Neural cell (in vitro differentiated cells): ENCODE measurements at regions not wholly inside any gene's neighbourhood (a gene's known extent, or its start where the extent isn't known, plus 50 kb on each side); places are given as distances from the start of the nearest gene placed in this dataset.

ENCODE experiments used
- H2AFZ ChIP-seq: fragments of 200-600, 300-800 bp; sonication (generic), shearing (Covaris generic); 2 replicates; pipeline ENCODE4 v1.6.0; 2014; ENCODE audit warnings: low read depth, mild to moderate bottlenecking, antibody characterized with exemption, low read length, moderate library complexity
- H3F3A ChIP-seq: fragments of 200-600 bp; shearing (Covaris generic); 2 replicates; pipeline ENCODE4 v1.6.1; 2016; ENCODE audit warnings: mild to moderate bottlenecking, moderate library complexity, mixed read lengths, antibody characterized with exemption, low read length; ENCODE audit not compliant: insufficient read depth, poor library complexity, severe bottlenecking
- H3K27ac ChIP-seq: fragments of 200-600, 300-800 bp; sonication (generic), shearing (Covaris generic); 2 replicates; pipeline ENCODE4 v1.5.1; 2014; ENCODE audit warnings: mild to moderate bottlenecking, low read length, moderate library complexity
- H3K27me3 ChIP-seq: fragments of 300-800, 200-600 bp; sonication (generic), shearing (Covaris generic); 2 replicates; pipeline ENCODE4 v1.6.0; 2014; ENCODE audit warnings: mild to moderate bottlenecking, low read depth, low read length, moderate library complexity; ENCODE audit not compliant: insufficient read depth
- H3K36me3 ChIP-seq: fragments of 300-800, 200-600 bp; sonication (generic), shearing (Covaris generic); 2 replicates; pipeline ENCODE4 v1.5.1; 2014; ENCODE audit warnings: mild to moderate bottlenecking, antibody characterized with exemption, low read length, moderate library complexity; ENCODE audit not compliant: insufficient read depth
- H3K4me2 ChIP-seq: fragments of 300-800, 200-600 bp; sonication (generic), shearing (Covaris generic); 2 replicates; pipeline ENCODE4 v1.6.0; 2014; ENCODE audit warnings: mild to moderate bottlenecking, low read length
- H3K4me3 ChIP-seq: fragments of 300-800, 200-600 bp; sonication (generic), shearing (Covaris generic); 2 replicates; pipeline ENCODE4 v1.5.1; 2014; ENCODE audit warnings: mild to moderate bottlenecking, low read length, moderate library complexity
- H3K79me2 ChIP-seq: fragments of 200-600 bp; shearing (Covaris generic); replicated peaks from 2 replicates; pipeline ENCODE4 v1.6.0; 2014; ENCODE audit warnings: mild to moderate bottlenecking, low read length, moderate library complexity; ENCODE audit not compliant: insufficient read depth
- H3K9ac ChIP-seq: fragments of 300-800, 200-600 bp; sonication (generic), shearing (Covaris generic); 2 replicates; pipeline ENCODE4 v1.6.1; 2016; ENCODE audit warnings: mild to moderate bottlenecking, low read length, mixed read lengths
- H3K9me2 ChIP-seq: fragments of 200-600 bp; shearing (Covaris generic); 2 replicates; pipeline ENCODE4 v1.6.1; 2016; ENCODE audit warnings: mild to moderate bottlenecking, low read length, mixed read lengths; ENCODE audit not compliant: insufficient read depth
- H3K9me3 ChIP-seq: fragments of 200-600, 300-800 bp; sonication (generic), shearing (Covaris generic); 2 replicates; pipeline ENCODE4 v1.6.1; 2016; ENCODE audit warnings: mild to moderate bottlenecking, mixed run types, low read length, moderate library complexity, mixed read lengths
- H4K20me1 ChIP-seq: fragments of 200-600 bp; shearing (Covaris generic); 2 replicates; pipeline ENCODE4 v1.6.1; 2016; ENCODE audit warnings: mild to moderate bottlenecking, mixed run types; ENCODE audit not compliant: insufficient read depth
- EP300 ChIP-seq: fragments of 450-650 bp; conservative IDR thresholded peaks from 2 replicates; pipeline ENCODE4 v1.6.1; 2014; ENCODE audit warnings: antibody characterized with exemption, mild to moderate bottlenecking, moderate library complexity; ENCODE audit not compliant: poor library complexity, severe bottlenecking
- EZH2 ChIP-seq: fragments of 200-600, 300-800 bp; shearing (Covaris generic), sonication (generic); IDR thresholded peaks from 2 replicates; pipeline ENCODE4 v1.6.1; 2014; ENCODE audit warnings: antibody characterized with exemption, low read length, borderline replicate concordance, mild to moderate bottlenecking; ENCODE audit not compliant: insufficient read depth, poor library complexity, severe bottlenecking
- MXI1 ChIP-seq: fragments of 450-650 bp; conservative IDR thresholded peaks from 2 replicates; pipeline ENCODE4 v1.6.1; 2014; ENCODE audit warnings: antibody characterized with exemption, mild to moderate bottlenecking; ENCODE audit not compliant: poor library complexity, severe bottlenecking
- POLR2AphosphoS5 ChIP-seq: IDR thresholded peaks from 2 replicates; pipeline ENCODE4 v1.6.1; 2012
- RAD21 ChIP-seq: fragments of 450-650 bp; conservative IDR thresholded peaks from 2 replicates; pipeline ENCODE4 v1.6.1; 2014; ENCODE audit warnings: antibody characterized with exemption, mild to moderate bottlenecking, moderate library complexity
- SMC3 ChIP-seq: fragments of 450-650 bp; conservative IDR thresholded peaks from 2 replicates; pipeline ENCODE4 v1.6.1; 2014; ENCODE audit warnings: antibody characterized with exemption, mild to moderate bottlenecking, moderate library complexity; ENCODE audit not compliant: poor library complexity
- TAF1 ChIP-seq: IDR thresholded peaks from 2 replicates; pipeline ENCODE4 v1.6.1; 2012; ENCODE audit warnings: low read depth
- TF ChIP-seq, protein P1 (sequence below): fragments of 450-650 bp; IDR thresholded peaks from 2 replicates; pipeline ENCODE4 v1.5.1; 2014; ENCODE audit warnings: antibody characterized with exemption, mild to moderate bottlenecking, moderate library complexity; ENCODE audit not compliant: poor library complexity, severe bottlenecking
- TF ChIP-seq, protein P2 (sequence below): IDR thresholded peaks from 2 replicates; pipeline ENCODE4 v1.6.1; 2012; ENCODE audit warnings: borderline replicate concordance

DNA sequence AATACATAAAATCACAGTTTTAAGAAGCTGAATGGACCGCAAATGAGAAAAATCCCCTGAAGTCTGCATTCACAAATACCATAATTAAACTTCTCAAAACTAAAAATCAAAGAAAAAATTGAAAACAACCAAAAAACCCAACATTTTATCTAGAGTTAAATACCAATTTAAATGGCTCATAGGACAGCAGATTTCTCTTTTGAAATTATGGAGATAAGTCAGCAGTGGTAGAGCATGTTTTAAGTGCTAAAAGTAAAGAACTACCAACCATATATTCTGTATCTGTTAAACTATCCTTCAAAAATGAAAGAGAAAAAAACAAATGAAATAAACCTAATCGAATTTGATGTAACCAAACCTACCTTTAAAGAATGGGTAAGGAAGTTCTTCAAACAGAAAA lies 862.8 kb downstream of the TAF11L14 start:
- H3K36me3 ChIP-seq = no peaks in the 10 kb centered on the region
- no peak overlapping the region for H3K9ac ChIP-seq
- no peak overlapping the region for H3K27ac ChIP-seq
- no peak overlapping the region for H3K4me3 ChIP-seq
- no peaks in the 10 kb centered on the region for H3K27me3 ChIP-seq
- H3K79me2 ChIP-seq = no peaks in the 10 kb centered on the region
- TF ChIP-seq EP300 (no peak), SMC3 (no peak), POLR2AphosphoS5 (no peak), TAF1 (no peak), RAD21 (no peak), EZH2 (no peak), MXI1 (no peak)
- TF ChIP-seq, protein P1, sequence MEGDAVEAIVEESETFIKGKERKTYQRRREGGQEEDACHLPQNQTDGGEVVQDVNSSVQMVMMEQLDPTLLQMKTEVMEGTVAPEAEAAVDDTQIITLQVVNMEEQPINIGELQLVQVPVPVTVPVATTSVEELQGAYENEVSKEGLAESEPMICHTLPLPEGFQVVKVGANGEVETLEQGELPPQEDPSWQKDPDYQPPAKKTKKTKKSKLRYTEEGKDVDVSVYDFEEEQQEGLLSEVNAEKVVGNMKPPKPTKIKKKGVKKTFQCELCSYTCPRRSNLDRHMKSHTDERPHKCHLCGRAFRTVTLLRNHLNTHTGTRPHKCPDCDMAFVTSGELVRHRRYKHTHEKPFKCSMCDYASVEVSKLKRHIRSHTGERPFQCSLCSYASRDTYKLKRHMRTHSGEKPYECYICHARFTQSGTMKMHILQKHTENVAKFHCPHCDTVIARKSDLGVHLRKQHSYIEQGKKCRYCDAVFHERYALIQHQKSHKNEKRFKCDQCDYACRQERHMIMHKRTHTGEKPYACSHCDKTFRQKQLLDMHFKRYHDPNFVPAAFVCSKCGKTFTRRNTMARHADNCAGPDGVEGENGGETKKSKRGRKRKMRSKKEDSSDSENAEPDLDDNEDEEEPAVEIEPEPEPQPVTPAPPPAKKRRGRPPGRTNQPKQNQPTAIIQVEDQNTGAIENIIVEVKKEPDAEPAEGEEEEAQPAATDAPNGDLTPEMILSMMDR = no peak
- TF ChIP-seq, protein P2, sequence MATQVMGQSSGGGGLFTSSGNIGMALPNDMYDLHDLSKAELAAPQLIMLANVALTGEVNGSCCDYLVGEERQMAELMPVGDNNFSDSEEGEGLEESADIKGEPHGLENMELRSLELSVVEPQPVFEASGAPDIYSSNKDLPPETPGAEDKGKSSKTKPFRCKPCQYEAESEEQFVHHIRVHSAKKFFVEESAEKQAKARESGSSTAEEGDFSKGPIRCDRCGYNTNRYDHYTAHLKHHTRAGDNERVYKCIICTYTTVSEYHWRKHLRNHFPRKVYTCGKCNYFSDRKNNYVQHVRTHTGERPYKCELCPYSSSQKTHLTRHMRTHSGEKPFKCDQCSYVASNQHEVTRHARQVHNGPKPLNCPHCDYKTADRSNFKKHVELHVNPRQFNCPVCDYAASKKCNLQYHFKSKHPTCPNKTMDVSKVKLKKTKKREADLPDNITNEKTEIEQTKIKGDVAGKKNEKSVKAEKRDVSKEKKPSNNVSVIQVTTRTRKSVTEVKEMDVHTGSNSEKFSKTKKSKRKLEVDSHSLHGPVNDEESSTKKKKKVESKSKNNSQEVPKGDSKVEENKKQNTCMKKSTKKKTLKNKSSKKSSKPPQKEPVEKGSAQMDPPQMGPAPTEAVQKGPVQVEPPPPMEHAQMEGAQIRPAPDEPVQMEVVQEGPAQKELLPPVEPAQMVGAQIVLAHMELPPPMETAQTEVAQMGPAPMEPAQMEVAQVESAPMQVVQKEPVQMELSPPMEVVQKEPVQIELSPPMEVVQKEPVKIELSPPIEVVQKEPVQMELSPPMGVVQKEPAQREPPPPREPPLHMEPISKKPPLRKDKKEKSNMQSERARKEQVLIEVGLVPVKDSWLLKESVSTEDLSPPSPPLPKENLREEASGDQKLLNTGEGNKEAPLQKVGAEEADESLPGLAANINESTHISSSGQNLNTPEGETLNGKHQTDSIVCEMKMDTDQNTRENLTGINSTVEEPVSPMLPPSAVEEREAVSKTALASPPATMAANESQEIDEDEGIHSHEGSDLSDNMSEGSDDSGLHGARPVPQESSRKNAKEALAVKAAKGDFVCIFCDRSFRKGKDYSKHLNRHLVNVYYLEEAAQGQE = no peak
- no peaks in the 10 kb centered on the region for H3F3A ChIP-seq
- no peak overlapping the region for H2AFZ ChIP-seq
- H3K4me2 ChIP-seq = no peak overlapping the region
- peaks cover 7% of the 10 kb centered on the region for H3K9me3 ChIP-seq
- no peaks in the 10 kb centered on the region for H4K20me1 ChIP-seq
- H3K9me2 ChIP-seq = no peaks in the 10 kb centered on the region

DNA sequence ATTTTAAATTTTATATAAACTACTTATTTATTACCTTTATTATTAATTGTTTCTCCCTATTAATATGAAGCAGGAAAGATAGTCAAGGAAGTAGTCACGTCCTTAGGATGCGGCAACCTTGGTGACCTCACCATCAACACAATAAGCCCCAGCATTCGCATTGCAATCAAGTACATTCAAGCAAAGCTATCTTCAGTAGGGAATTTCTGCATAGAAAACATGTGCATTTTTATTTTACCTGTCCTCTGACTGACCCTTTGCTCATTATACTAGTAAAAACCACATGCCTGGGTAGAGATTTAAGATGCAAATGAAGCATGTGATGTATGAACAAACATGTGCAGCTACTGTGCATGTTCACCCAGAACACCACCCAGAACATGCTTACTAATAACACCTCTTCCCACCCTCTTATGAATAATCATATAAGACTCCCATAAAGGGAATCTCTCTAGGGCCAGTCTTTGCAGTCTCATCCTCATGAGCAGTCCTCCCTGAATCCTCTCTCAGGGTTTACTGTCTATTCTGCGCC lies 869.6 kb downstream of the TAF11L14 start:
- no peak overlapping the region for H3K4me3 ChIP-seq
- H3K36me3 ChIP-seq = no peaks in the 10 kb centered on the region
- no peaks in the 10 kb centered on the region for H3K27me3 ChIP-seq
- H4K20me1 ChIP-seq = no peaks in the 10 kb centered on the region
- no peaks in the 10 kb centered on the region for H3K79me2 ChIP-seq
- TF ChIP-seq TAF1 (no peak), POLR2AphosphoS5 (no peak), EZH2 (no peak), MXI1 (no peak), EP300 (no peak), SMC3 (no peak), RAD21 (no peak)
- TF ChIP-seq, protein P2 = no peak
- TF ChIP-seq, protein P1 = no peak
- H2AFZ ChIP-seq = no peak overlapping the region
- no peaks in the 10 kb centered on the region for H3F3A ChIP-seq
- no peaks in the 10 kb centered on the region for H3K9me3 ChIP-seq
- no peak overlapping the region for H3K27ac ChIP-seq
- no peaks in the 10 kb centered on the region for H3K9me2 ChIP-seq
- H3K9ac ChIP-seq = no peak overlapping the region
- H3K4me2 ChIP-seq = no peak overlapping the region
